Thyroid gland (tissue), 4 donors: ENCODE measurements at regions not wholly inside any gene's neighbourhood (a gene's known extent, or its start where the extent isn't known, plus 50 kb on each side); places are given as distances from the start of the nearest gene placed in this dataset.

ENCODE experiments used
- DNase-seq, 2 donors: peaks; one replicate each; pipeline ENCODE4 v3.0.0-alpha.2; 2019
- H3K27ac ChIP-seq, 3 donors: fragments of 200-600 bp; sonication (generic); 1 replicate in 2 of 3; 2 replicates in 1 of 3; pipeline ENCODE4 v1.5.1; 2016 to 2019; ENCODE audit warnings: mild to moderate bottlenecking in 1 of 3, moderate library complexity in 1 of 3
- H3K27me3 ChIP-seq: fragments of 200-600 bp; sonication (generic); one replicate; pipeline ENCODE4 v1.5.1; 2019
- H3K36me3 ChIP-seq, 2 donors: fragments of 200-600 bp; sonication (generic); one replicate each; pipeline ENCODE4 v1.5.1; 2016 to 2019
- H3K4me1 ChIP-seq, 2 donors: fragments of 200-600 bp; sonication (generic); one replicate each; pipeline ENCODE4 v1.5.1; 2017 to 2019
- H3K4me3 ChIP-seq, 3 donors: fragments of 200-600 bp; sonication (generic); replicated peaks in 1 of 3; 1 replicate in 2 of 3; 2 replicates in 1 of 3; pipeline ENCODE4 v1.5.1; 2016; ENCODE audit warnings: mild to moderate bottlenecking in 1 of 3
- H3K9me3 ChIP-seq: fragments of 200-600 bp; sonication (generic); one replicate; pipeline ENCODE4 v1.5.1; 2017
- CTCF ChIP-seq, 6 experiments: fragments of 200-600 bp in 3 of 6; fragments of 450-650 bp in 3 of 6; sonication (generic) in 3 of 6; IDR thresholded peaks; one replicate each; pipeline ENCODE4 v1.5.1; 2016 to 2019; ENCODE audit warnings: antibody characterized with exemption in 6 of 6, mild to moderate bottlenecking in 2 of 6, inconsistent platforms in 1 of 6, moderate library complexity in 1 of 6
- POLR2A ChIP-seq, 2 donors: fragments of 450-650 bp; IDR thresholded peaks; one replicate each; pipeline ENCODE4 v1.6.1; 2017; ENCODE audit warnings: antibody characterized with exemption in 2 of 2, mild to moderate bottlenecking in 2 of 2, moderate library complexity in 1 of 2
- WGBS, 2 donors: methylation state at CpG; one replicate each; pipeline ENCODE4 v1.1.5; 2017; 5-methylcytosine and 5-hydroxymethylcytosine counted together
- intact Hi-C: fragments of 100-400 bp; cut with DNase I; formaldehyde crosslinking; loops from one replicate; pipeline ENCODE4 v1.15.1; 2023

- TF ChIP-seq POLR2A (IDR thresholded peaks at IDR 0.05), result no peak
- TF ChIP-seq CTCF (IDR thresholded peaks at IDR 0.05), result no peak
- no peaks in the 10 kb centered on the region for H3K9me3 ChIP-seq
Observed at GRCh38 chr2:21406911-21407310, 283.1 kb downstream of the TDRD15 start.

GRCh38 chr2:21407851-21408250, 284.1 kb downstream of the TDRD15 start:
- no peak overlapping the region for H3K27ac ChIP-seq
- H3K36me3 ChIP-seq, result no peaks in the 10 kb centered on the region
- no peaks in the 10 kb centered on the region for H3K9me3 ChIP-seq
- intact Hi-C loops, result no loop called here
- TF ChIP-seq CTCF (IDR thresholded peaks at IDR 0.05) (no peak), POLR2A (IDR thresholded peaks at IDR 0.05) (no peak)
- no peaks in the 10 kb centered on the region for H3K4me1 ChIP-seq
- no peaks in the 10 kb centered on the region for H3K27me3 ChIP-seq
- DNase-seq, result no peak
- 68 to 80% methylated on average over 1 of the region's 1 CpG for WGBS, 2 donors
- H3K4me3 ChIP-seq, result no peak overlapping the region

More at GRCh38 chr2:21406911-21407310, 283.1 kb downstream of the TDRD15 start:
- H3K36me3 ChIP-seq, result no peaks in the 10 kb centered on the region
- WGBS, 2 donors, result 63 to 75% methylated on average over 3 of the region's 3 CpGs
- H3K27ac ChIP-seq, result no peak overlapping the region
- H3K27me3 ChIP-seq, result no peaks in the 10 kb centered on the region
- H3K4me3 ChIP-seq, result no peak overlapping the region
- H3K4me1 ChIP-seq, result no peaks in the 10 kb centered on the region
- intact Hi-C loops, result no loop called here
- no peak for DNase-seq

- DNase-seq, result no peak
- Histone ChIP-seq H3K27me3 (no peaks in the 10 kb centered on the region), H3K27ac (no peak overlapping the region), H3K4me1 (no peaks in the 10 kb centered on the region), H3K4me3 (no peak overlapping the region), H3K36me3 (no peaks in the 10 kb centered on the region), H3K9me3 (no peaks in the 10 kb centered on the region)
- 68% methylated on average over 5 of the region's 5 CpGs for WGBS, 2 donors
- intact Hi-C loops, result no loop called here
- TF ChIP-seq POLR2A (IDR thresholded peaks at IDR 0.05) (no peak), CTCF (IDR thresholded peaks at IDR 0.05) (no peak)
Observed at GRCh38 chr2:21411741-21412140, 288.0 kb downstream of the TDRD15 start.

GRCh38 chr2:21412944-21413443, 289.2 kb downstream of the TDRD15 start:
- no peak for TF ChIP-seq POLR2A (IDR thresholded peaks at IDR 0.05)
- TF ChIP-seq CTCF (IDR thresholded peaks at IDR 0.05), result no peak
- H3K36me3 ChIP-seq, result no peaks in the 10 kb centered on the region
- intact Hi-C loops, result no loop called here
- no peaks in the 10 kb centered on the region for H3K4me1 ChIP-seq
- H3K27me3 ChIP-seq, result no peaks in the 10 kb centered on the region
- no peak overlapping the region for H3K27ac ChIP-seq
- H3K9me3 ChIP-seq, result no peaks in the 10 kb centered on the region
- no peak overlapping the region for H3K4me3 ChIP-seq
- DNase-seq, result no peak
- 56 to 67% methylated on average over 4 of the region's 4 CpGs for WGBS, 2 donors

- TF ChIP-seq POLR2A (IDR thresholded peaks at IDR 0.05) (no peak), CTCF (IDR thresholded peaks at IDR 0.05) (no peak)
- DNase-seq, result no peak
- H3K36me3 ChIP-seq, result no peaks in the 10 kb centered on the region
- 62 to 68% methylated on average over 3 of the region's 3 CpGs for WGBS, 2 donors
- H3K4me3 ChIP-seq, result no peak overlapping the region
- intact Hi-C loops, result no loop called here
- no peak overlapping the region for H3K27ac ChIP-seq
- no peaks in the 10 kb centered on the region for H3K4me1 ChIP-seq
- H3K9me3 ChIP-seq, result no peaks in the 10 kb centered on the region
- no peaks in the 10 kb centered on the region for H3K27me3 ChIP-seq
Observed at GRCh38 chr2:21415234-21415633, 291.5 kb downstream of the TDRD15 start.
